ENCODE measurements at regions not wholly inside any gene's neighbourhood (a gene's known extent, or its start where the extent isn't known, plus 50 kb on each side); places are given as distances from the start of the nearest gene placed in this dataset.
A peak's percentile ranks its signal among the peaks of the same experiment; 100 is the strongest.

- no peaks in the 10 kb centered on the region for H3K36me3 Mint-ChIP-seq (ENCODE audit: insufficient read depth, unreplicated experiment)
- TF ChIP-seq, protein P1, sequence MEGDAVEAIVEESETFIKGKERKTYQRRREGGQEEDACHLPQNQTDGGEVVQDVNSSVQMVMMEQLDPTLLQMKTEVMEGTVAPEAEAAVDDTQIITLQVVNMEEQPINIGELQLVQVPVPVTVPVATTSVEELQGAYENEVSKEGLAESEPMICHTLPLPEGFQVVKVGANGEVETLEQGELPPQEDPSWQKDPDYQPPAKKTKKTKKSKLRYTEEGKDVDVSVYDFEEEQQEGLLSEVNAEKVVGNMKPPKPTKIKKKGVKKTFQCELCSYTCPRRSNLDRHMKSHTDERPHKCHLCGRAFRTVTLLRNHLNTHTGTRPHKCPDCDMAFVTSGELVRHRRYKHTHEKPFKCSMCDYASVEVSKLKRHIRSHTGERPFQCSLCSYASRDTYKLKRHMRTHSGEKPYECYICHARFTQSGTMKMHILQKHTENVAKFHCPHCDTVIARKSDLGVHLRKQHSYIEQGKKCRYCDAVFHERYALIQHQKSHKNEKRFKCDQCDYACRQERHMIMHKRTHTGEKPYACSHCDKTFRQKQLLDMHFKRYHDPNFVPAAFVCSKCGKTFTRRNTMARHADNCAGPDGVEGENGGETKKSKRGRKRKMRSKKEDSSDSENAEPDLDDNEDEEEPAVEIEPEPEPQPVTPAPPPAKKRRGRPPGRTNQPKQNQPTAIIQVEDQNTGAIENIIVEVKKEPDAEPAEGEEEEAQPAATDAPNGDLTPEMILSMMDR (IDR thresholded peaks at IDR 0.05; ENCODE audit: unreplicated experiment), result no peak
- no peak for DNase-seq (ENCODE audit: unreplicated experiment)
- POLR2A ChIA-PET, result interaction anchor here (1.7 to 4.2 kb wide), 4 partner anchors 31 to 127 kb away, joined by 4 to 23 read pairs (median 16); no protein-coding TSS in a partner anchor
- no peaks in the 10 kb centered on the region for H3K9me3 Mint-ChIP-seq (ENCODE audit: unreplicated experiment)
- no peak overlapping the region for H3K4me3 Mint-ChIP-seq (ENCODE audit: unreplicated experiment)
- H3K27me3 Mint-ChIP-seq (ENCODE audit: insufficient read depth, unreplicated experiment), result no peaks in the 10 kb centered on the region
- intact Hi-C loops (cut with micrococcal nuclease), result loop anchor here (5.0 kb wide), 1 partner anchor 123 kb away; no protein-coding TSS in a partner anchor
- CTCF ChIA-PET, result no interaction called here
- H3K4me1 Mint-ChIP-seq (ENCODE audit: insufficient read depth, unreplicated experiment), result peaks cover 13% of the 10 kb centered on the region
- no peak overlapping the region for H3K27ac Mint-ChIP-seq (ENCODE audit: low read depth, unreplicated experiment)
- BruUV-seq (replicated peaks), result no TSS peak
Observed at GRCh38 chr9:21680590-21680989, 121.8 kb upstream of the MTAP start.

DNA sequence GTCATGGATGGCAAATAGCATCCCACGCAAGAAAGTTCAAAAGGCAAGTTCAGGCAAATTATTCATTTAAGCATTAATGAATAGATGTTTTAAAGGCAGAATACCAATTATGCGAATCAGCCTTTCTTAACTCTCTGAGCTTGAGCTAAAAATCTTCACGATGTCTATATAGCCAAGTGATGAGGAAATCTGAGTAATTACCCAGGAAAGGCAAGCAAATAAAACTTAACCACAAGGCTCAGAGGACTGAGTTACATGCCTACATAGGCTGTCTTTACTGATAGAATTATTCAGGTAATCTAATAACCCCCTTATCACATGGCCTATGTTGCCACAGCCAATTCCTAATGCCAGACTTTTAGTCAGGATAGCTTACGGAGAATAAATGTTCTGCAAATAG is 120.8 kb upstream of the MTAP start:
- TF ChIP-seq, protein P1 (IDR thresholded peaks at IDR 0.05; ENCODE audit: unreplicated experiment), result no peak
- Mint-ChIP-seq H3K27me3 (ENCODE audit: insufficient read depth, unreplicated experiment) (no peaks in the 10 kb centered on the region), H3K36me3 (ENCODE audit: insufficient read depth, unreplicated experiment) (no peaks in the 10 kb centered on the region), H3K9me3 (ENCODE audit: unreplicated experiment) (no peaks in the 10 kb centered on the region), H3K4me3 (ENCODE audit: unreplicated experiment) (no peak overlapping the region), H3K27ac (ENCODE audit: low read depth, unreplicated experiment) (peak overlapping the region; percentile 85), H3K4me1 (ENCODE audit: insufficient read depth, unreplicated experiment) (peaks cover 13% of the 10 kb centered on the region)
- intact Hi-C loops (cut with micrococcal nuclease), result loop anchor here (5.0 kb wide), 1 partner anchor 124 kb away; no protein-coding TSS in a partner anchor
- POLR2A ChIA-PET, result interaction anchor here (0.8 to 4.2 kb wide), 7 partner anchors 9 to 128 kb away, joined by 3 to 23 read pairs (median 5); no protein-coding TSS in a partner anchor
- BruUV-seq (replicated peaks), result no TSS peak
- DNase-seq (ENCODE audit: unreplicated experiment), result peak; percentile 31
- CTCF ChIA-PET, result interaction anchor here (0.6 to 2.7 kb wide), 4 partner anchors 27 to 557 kb away, joined by 3 to 10 read pairs (median 6); no protein-coding TSS in a partner anchor

GRCh38 chr9:21682381-21682780 is 120.1 kb upstream of the MTAP start:
- intact Hi-C loops (cut with micrococcal nuclease), result loop anchor here (5.0 kb wide), 1 partner anchor 125 kb away; no protein-coding TSS in a partner anchor
- H3K36me3 Mint-ChIP-seq (ENCODE audit: insufficient read depth, unreplicated experiment), result no peaks in the 10 kb centered on the region
- POLR2A ChIA-PET, result interaction anchor here (0.8 to 4.2 kb wide), 9 partner anchors 9 to 128 kb away, joined by 3 to 23 read pairs (median 6); no protein-coding TSS in a partner anchor

DNA sequence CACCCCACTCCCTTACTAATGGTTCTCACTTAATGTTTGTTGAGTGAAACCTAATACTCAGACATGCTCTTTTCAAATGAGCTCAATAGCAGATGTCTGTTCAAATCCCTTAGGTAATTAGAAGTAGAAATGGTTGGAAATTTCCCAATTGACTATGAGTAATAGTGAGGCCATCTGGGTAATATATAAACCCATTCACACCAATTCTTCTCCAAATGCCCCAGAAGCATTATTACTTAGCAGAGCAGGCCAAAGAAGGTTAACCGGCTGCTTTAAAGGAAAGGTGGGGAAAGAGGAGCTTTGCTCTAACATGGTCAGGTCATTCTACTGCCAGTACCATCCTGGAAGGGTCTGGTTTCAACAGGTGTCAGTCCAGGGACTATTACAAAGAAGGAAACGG is 119.5 kb upstream of the MTAP start:
- POLR2A ChIA-PET, result interaction anchor here (0.6 to 4.2 kb wide), 8 partner anchors 30 to 534 kb away, joined by 3 to 23 read pairs (median 8); no protein-coding TSS in a partner anchor
- peaks cover 18% of the 10 kb centered on the region for H3K4me1 Mint-ChIP-seq (ENCODE audit: insufficient read depth, unreplicated experiment)
- H3K27ac Mint-ChIP-seq (ENCODE audit: low read depth, unreplicated experiment), result no peak overlapping the region
- H3K4me3 Mint-ChIP-seq (ENCODE audit: unreplicated experiment), result no peak overlapping the region
- BruUV-seq (replicated peaks), result no TSS peak
- CTCF ChIA-PET, result interaction anchor here (0.6 to 2.7 kb wide), 4 partner anchors 26 to 556 kb away, joined by 4 to 10 read pairs (median 6); no protein-coding TSS in a partner anchor
- H3K36me3 Mint-ChIP-seq (ENCODE audit: insufficient read depth, unreplicated experiment), result no peaks in the 10 kb centered on the region
- TF ChIP-seq, protein P1 (IDR thresholded peaks at IDR 0.05; ENCODE audit: unreplicated experiment), result no peak
- H3K27me3 Mint-ChIP-seq (ENCODE audit: insufficient read depth, unreplicated experiment), result no peaks in the 10 kb centered on the region
- no peaks in the 10 kb centered on the region for H3K9me3 Mint-ChIP-seq (ENCODE audit: unreplicated experiment)
- intact Hi-C loops (cut with micrococcal nuclease), result loop anchor here (5.0 kb wide), 1 partner anchor 126 kb away; no protein-coding TSS in a partner anchor
- DNase-seq (ENCODE audit: unreplicated experiment), result peak; percentile 47

More at GRCh38 chr9:21682381-21682780, 120.1 kb upstream of the MTAP start:
- CTCF ChIA-PET, result interaction anchor here (0.7 to 2.7 kb wide), 4 partner anchors 27 to 557 kb away, joined by 3 to 10 read pairs (median 6); no protein-coding TSS in a partner anchor
- Mint-ChIP-seq H3K4me3 (ENCODE audit: unreplicated experiment) (no peak overlapping the region), H3K27ac (ENCODE audit: low read depth, unreplicated experiment) (peak overlapping the region; percentile 85), H3K27me3 (ENCODE audit: insufficient read depth, unreplicated experiment) (no peaks in the 10 kb centered on the region), H3K9me3 (ENCODE audit: unreplicated experiment) (no peaks in the 10 kb centered on the region), H3K4me1 (ENCODE audit: insufficient read depth, unreplicated experiment) (peaks cover 16% of the 10 kb centered on the region)
- DNase-seq (ENCODE audit: unreplicated experiment), result no peak
- no TSS peak for BruUV-seq (replicated peaks)
- TF ChIP-seq, protein P1 (IDR thresholded peaks at IDR 0.05; ENCODE audit: unreplicated experiment), result no peak
